ENCODE measurements at regions not wholly inside any gene's neighbourhood (a gene's known extent, or its start where the extent isn't known, plus 50 kb on each side); places are given as distances from the start of the nearest gene placed in this dataset.

- ATAC-seq: no peak
- TF ChIP-seq OSR1 (CRISPR knock-in tag; IDR thresholded peaks at IDR 0.05) (no peak), CSRNP3 (CRISPR knock-in tag; IDR thresholded peaks at IDR 0.05) (no peak), TOX (CRISPR knock-in tag; IDR thresholded peaks at IDR 0.05; ENCODE audit: borderline replicate concordance) (no peak)
These were observed 191.5 kb downstream of the FOXB1 start for GRCh38 chr15:60195611-60196010.

- ATAC-seq: no peak
- TF ChIP-seq TOX (CRISPR knock-in tag; IDR thresholded peaks at IDR 0.05; ENCODE audit: borderline replicate concordance) (no peak), ZC3H10 (CRISPR knock-in tag; IDR thresholded peaks at IDR 0.05) (no peak), PATZ1 (CRISPR knock-in tag; IDR thresholded peaks at IDR 0.05; ENCODE audit: borderline replicate concordance) (no peak), TSHZ2 (CRISPR knock-in tag; IDR thresholded peaks at IDR 0.05) (no peak), TCF4 (CRISPR knock-in tag; IDR thresholded peaks at IDR 0.05; ENCODE audit: borderline replicate concordance) (no peak), OSR1 (CRISPR knock-in tag; IDR thresholded peaks at IDR 0.05) (no peak), SNAI2 (CRISPR knock-in tag; IDR thresholded peaks at IDR 0.05) (no peak), POU6F1 (CRISPR knock-in tag; IDR thresholded peaks at IDR 0.05; ENCODE audit: borderline replicate concordance, low read depth) (no peak), ZNF8 (CRISPR knock-in tag; IDR thresholded peaks at IDR 0.05) (no peak), ZFP3 (CRISPR knock-in tag; IDR thresholded peaks at IDR 0.05) (no peak), PPARA (CRISPR knock-in tag; IDR thresholded peaks at IDR 0.05; ENCODE audit: borderline replicate concordance) (no peak), CSRNP3 (CRISPR knock-in tag; IDR thresholded peaks at IDR 0.05) (no peak), RARB (CRISPR knock-in tag; IDR thresholded peaks at IDR 0.05) (no peak), ZNF565 (CRISPR knock-in tag; conservative IDR thresholded peaks at IDR 0.05; ENCODE audit: low read depth) (no peak), CREB5 (CRISPR knock-in tag; IDR thresholded peaks at IDR 0.05; ENCODE audit: low read depth) (no peak), BACH2 (CRISPR knock-in tag; IDR thresholded peaks at IDR 0.05; ENCODE audit: borderline replicate concordance) (no peak), ARNTL (CRISPR knock-in tag; IDR thresholded peaks at IDR 0.05; ENCODE audit: borderline replicate concordance, low read depth) (no peak), ESRRG (CRISPR knock-in tag; IDR thresholded peaks at IDR 0.05) (no peak)
These were observed 193.5 kb downstream of the ANXA2 start for GRCh38 chr15:60204131-60204885.

GRCh38 chr15:60208709-60209108 is 189.1 kb downstream of the ANXA2 start:
- no peak for ATAC-seq
- no peak for TF ChIP-seq ZNF8 (CRISPR knock-in tag; IDR thresholded peaks at IDR 0.05)
- no peak for TF ChIP-seq ARNTL (CRISPR knock-in tag; IDR thresholded peaks at IDR 0.05; ENCODE audit: borderline replicate concordance, low read depth)
- TF ChIP-seq ZNF565 (CRISPR knock-in tag; conservative IDR thresholded peaks at IDR 0.05; ENCODE audit: low read depth): no peak
- TF ChIP-seq CSDC2 (CRISPR knock-in tag; IDR thresholded peaks at IDR 0.05): no peak
- TF ChIP-seq ZC3H10 (CRISPR knock-in tag; IDR thresholded peaks at IDR 0.05): no peak
- no peak for TF ChIP-seq POU6F1 (CRISPR knock-in tag; IDR thresholded peaks at IDR 0.05; ENCODE audit: borderline replicate concordance, low read depth)
- no peak for TF ChIP-seq ZNF70 (CRISPR knock-in tag; IDR thresholded peaks at IDR 0.05)
- no peak for TF ChIP-seq TSHZ2 (CRISPR knock-in tag; IDR thresholded peaks at IDR 0.05)
- TF ChIP-seq TCF4 (CRISPR knock-in tag; IDR thresholded peaks at IDR 0.05; ENCODE audit: borderline replicate concordance): no peak
- TF ChIP-seq ZFP30 (CRISPR knock-in tag; IDR thresholded peaks at IDR 0.05): no peak
